ENCODE measurements at regions not wholly inside any gene's neighbourhood (a gene's known extent, or its start where the extent isn't known, plus 50 kb on each side); places are given as distances from the start of the nearest gene placed in this dataset.

- TF ChIP-seq CTCF (optimal IDR thresholded peaks at IDR 0.05 in 1 of 3, IDR thresholded peaks at IDR 0.05 in 1 of 3, conservative IDR thresholded peaks at IDR 0.05 in 1 of 3; ENCODE audit: extremely low read depth in 1 of 3, insufficient read depth in 2 of 3, low read length in 3 of 3) (no peak), EZH2 (IDR thresholded peaks at IDR 0.05; ENCODE audit: low read length) (no peak)
Measured at GRCh38 chr11:97607291-97608000, 1217.6 kb downstream of the JRKL start.
